ENCODE measurements at regions not wholly inside any gene's neighbourhood (a gene's known extent, or its start where the extent isn't known, plus 50 kb on each side); places are given as distances from the start of the nearest gene placed in this dataset.

GRCh38 chr11:101321222-101321621 lies 191.6 kb upstream of the PGR start:
- 33 to 53% methylated on average over 3 of the region's 3 CpGs for WGBS, 2 experiments (ENCODE audit: low coverage in 1 of 2, low lambda C conversion rate in 2 of 2, missing lambda C conversion rate in 2 of 2)

GRCh38 chr11:101306721-101307120 lies 177.1 kb upstream of the PGR start:
- no peak overlapping the region for H2AFZ ChIP-seq
- H3K9me3 ChIP-seq (ENCODE audit: low read depth) = no peaks in the 10 kb centered on the region
- in situ Hi-C loops (cut with MboI) = no loop called here
- H3K27me3 ChIP-seq (replicated peaks; ENCODE audit: insufficient read depth) = no peaks in the 10 kb centered on the region
- H3F3A ChIP-seq (ENCODE audit: insufficient read depth) = no peaks in the 10 kb centered on the region
- no peak overlapping the region for H3K4me3 ChIP-seq
- H3K9me2 ChIP-seq (ENCODE audit: insufficient read depth) = no peaks in the 10 kb centered on the region
- TF ChIP-seq EZH2phosphoT487 (IDR thresholded peaks at IDR 0.05; ENCODE audit: insufficient read depth, low read depth) (no peak), EZH2 (IDR thresholded peaks at IDR 0.05; ENCODE audit: insufficient read depth, poor library complexity, severe bottlenecking) (no peak)
- H3K9ac ChIP-seq = no peak overlapping the region
- H3K36me3 ChIP-seq (ENCODE audit: low read depth) = no peaks in the 10 kb centered on the region
- no peaks in the 10 kb centered on the region for H3K79me2 ChIP-seq (ENCODE audit: insufficient read depth)
- no peak for DNase-seq
- H4K20me1 ChIP-seq (ENCODE audit: insufficient read depth) = no peaks in the 10 kb centered on the region
- H3K4me2 ChIP-seq (ENCODE audit: unreplicated experiment) = no peak overlapping the region
- H3K4me1 ChIP-seq (ENCODE audit: insufficient read depth) = no peaks in the 10 kb centered on the region
- 44 to 58% methylated on average over 3 of the region's 3 CpGs for WGBS, 2 experiments (ENCODE audit: low coverage in 1 of 2, low lambda C conversion rate in 2 of 2, missing lambda C conversion rate in 2 of 2)
- H3K27ac ChIP-seq = no peak overlapping the region

More at GRCh38 chr11:101321222-101321621, 191.6 kb upstream of the PGR start:
- Histone ChIP-seq H3K4me1 (ENCODE audit: insufficient read depth) (no peaks in the 10 kb centered on the region), H3K27ac (no peak overlapping the region), H2AFZ (no peak overlapping the region), H3K79me2 (ENCODE audit: insufficient read depth) (no peaks in the 10 kb centered on the region), H3K9me3 (ENCODE audit: low read depth) (no peaks in the 10 kb centered on the region), H3K9ac (no peak overlapping the region), H4K20me1 (ENCODE audit: insufficient read depth) (no peaks in the 10 kb centered on the region), H3K4me2 (ENCODE audit: unreplicated experiment) (no peak overlapping the region), H3K4me3 (no peak overlapping the region), H3F3A (ENCODE audit: insufficient read depth) (no peaks in the 10 kb centered on the region), H3K36me3 (ENCODE audit: low read depth) (no peaks in the 10 kb centered on the region), H3K9me2 (ENCODE audit: insufficient read depth) (no peaks in the 10 kb centered on the region), H3K27me3 (replicated peaks; ENCODE audit: insufficient read depth) (no peaks in the 10 kb centered on the region)
- in situ Hi-C loops (cut with MboI) = no loop called here
- TF ChIP-seq EZH2phosphoT487 (IDR thresholded peaks at IDR 0.05; ENCODE audit: insufficient read depth, low read depth) (no peak), EZH2 (IDR thresholded peaks at IDR 0.05; ENCODE audit: insufficient read depth, poor library complexity, severe bottlenecking) (no peak)
- DNase-seq = no peak

- no peaks in the 10 kb centered on the region for H3K79me2 ChIP-seq (ENCODE audit: insufficient read depth)
- 14 to 37% methylated on average over 1 of the region's 1 CpG for WGBS, 2 experiments (ENCODE audit: low coverage in 1 of 2, low lambda C conversion rate in 2 of 2, missing lambda C conversion rate in 2 of 2)
- no peak overlapping the region for H3K27ac ChIP-seq
- H3K9ac ChIP-seq = no peak overlapping the region
- no peak for DNase-seq
- no peak overlapping the region for H3K4me3 ChIP-seq
- no peaks in the 10 kb centered on the region for H3K9me3 ChIP-seq (ENCODE audit: low read depth)
- no peaks in the 10 kb centered on the region for H3K36me3 ChIP-seq (ENCODE audit: low read depth)
- no peaks in the 10 kb centered on the region for H3K27me3 ChIP-seq (replicated peaks; ENCODE audit: insufficient read depth)
- no peaks in the 10 kb centered on the region for H3F3A ChIP-seq (ENCODE audit: insufficient read depth)
- H2AFZ ChIP-seq = no peak overlapping the region
- TF ChIP-seq EZH2 (IDR thresholded peaks at IDR 0.05; ENCODE audit: insufficient read depth, poor library complexity, severe bottlenecking) (no peak), EZH2phosphoT487 (IDR thresholded peaks at IDR 0.05; ENCODE audit: insufficient read depth, low read depth) (no peak)
- no peaks in the 10 kb centered on the region for H3K4me1 ChIP-seq (ENCODE audit: insufficient read depth)
- in situ Hi-C loops (cut with MboI) = no loop called here
- H3K9me2 ChIP-seq (ENCODE audit: insufficient read depth) = no peaks in the 10 kb centered on the region
- H4K20me1 ChIP-seq (ENCODE audit: insufficient read depth) = no peaks in the 10 kb centered on the region
- H3K4me2 ChIP-seq (ENCODE audit: unreplicated experiment) = no peak overlapping the region
Observed at GRCh38 chr11:101305496-101305895, 175.9 kb upstream of the PGR start.

- Histone ChIP-seq H2AFZ (no peak overlapping the region), H3F3A (ENCODE audit: insufficient read depth) (no peaks in the 10 kb centered on the region), H3K4me3 (no peak overlapping the region), H3K9me2 (ENCODE audit: insufficient read depth) (no peaks in the 10 kb centered on the region), H3K27ac (no peak overlapping the region), H3K4me2 (ENCODE audit: unreplicated experiment) (no peak overlapping the region), H3K36me3 (ENCODE audit: low read depth) (no peaks in the 10 kb centered on the region), H3K9me3 (ENCODE audit: low read depth) (no peaks in the 10 kb centered on the region), H4K20me1 (ENCODE audit: insufficient read depth) (no peaks in the 10 kb centered on the region), H3K27me3 (replicated peaks; ENCODE audit: insufficient read depth) (no peaks in the 10 kb centered on the region), H3K4me1 (ENCODE audit: insufficient read depth) (no peaks in the 10 kb centered on the region), H3K79me2 (ENCODE audit: insufficient read depth) (no peaks in the 10 kb centered on the region), H3K9ac (no peak overlapping the region)
- DNase-seq = no peak
- in situ Hi-C loops (cut with MboI) = no loop called here
- 26 to 31% methylated on average over 6 of the region's 6 CpGs for WGBS, 2 experiments (ENCODE audit: low coverage in 1 of 2, low lambda C conversion rate in 2 of 2, missing lambda C conversion rate in 2 of 2)
- TF ChIP-seq EZH2 (IDR thresholded peaks at IDR 0.05; ENCODE audit: insufficient read depth, poor library complexity, severe bottlenecking) = no peak
- TF ChIP-seq EZH2phosphoT487 (IDR thresholded peaks at IDR 0.05; ENCODE audit: insufficient read depth, low read depth) = no peak
Observed at GRCh38 chr11:101299210-101299609, 169.6 kb upstream of the PGR start.

- Histone ChIP-seq H3K4me2 (ENCODE audit: unreplicated experiment) (no peak overlapping the region), H4K20me1 (ENCODE audit: insufficient read depth) (no peaks in the 10 kb centered on the region), H3K4me1 (ENCODE audit: insufficient read depth) (no peaks in the 10 kb centered on the region), H3K4me3 (no peak overlapping the region), H2AFZ (no peak overlapping the region), H3K9me2 (ENCODE audit: insufficient read depth) (no peaks in the 10 kb centered on the region), H3K79me2 (ENCODE audit: insufficient read depth) (no peaks in the 10 kb centered on the region), H3K36me3 (ENCODE audit: low read depth) (no peaks in the 10 kb centered on the region), H3K27me3 (replicated peaks; ENCODE audit: insufficient read depth) (no peaks in the 10 kb centered on the region), H3K9ac (no peak overlapping the region), H3K27ac (no peak overlapping the region), H3F3A (ENCODE audit: insufficient read depth) (no peaks in the 10 kb centered on the region), H3K9me3 (ENCODE audit: low read depth) (no peaks in the 10 kb centered on the region)
- no peak for DNase-seq
- in situ Hi-C loops (cut with MboI) = no loop called here
- no peak for TF ChIP-seq EZH2 (IDR thresholded peaks at IDR 0.05; ENCODE audit: insufficient read depth, poor library complexity, severe bottlenecking)
- no peak for TF ChIP-seq EZH2phosphoT487 (IDR thresholded peaks at IDR 0.05; ENCODE audit: insufficient read depth, low read depth)
Observed at GRCh38 chr11:101296896-101297295, 167.3 kb upstream of the PGR start.
